ENCODE measurements at regions not wholly inside any gene's neighbourhood (a gene's known extent, or its start where the extent isn't known, plus 50 kb on each side); places are given as distances from the start of the nearest gene placed in this dataset.

DNA sequence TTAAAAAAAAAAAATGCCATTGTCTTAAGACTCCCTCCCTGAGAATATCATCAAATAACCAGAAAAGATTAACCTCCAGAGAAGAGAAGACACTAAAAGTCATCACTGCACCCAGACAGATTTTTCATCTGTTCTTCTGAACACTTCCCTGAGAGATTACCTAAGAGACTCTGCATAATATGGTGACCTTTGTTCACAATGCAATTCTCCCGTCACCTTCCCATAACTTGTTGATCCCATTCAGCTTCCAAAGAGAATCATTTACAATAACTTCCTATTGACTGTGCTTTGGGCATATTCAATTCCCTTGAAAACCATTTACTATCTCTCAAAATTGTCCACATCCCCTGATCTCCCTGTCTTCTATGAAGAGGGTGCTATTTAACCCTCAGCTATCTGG is 85.1 kb upstream of the SMAD1 start:
- TF ChIP-seq POLR2A (IDR thresholded peaks at IDR 0.05) (no peak), CTCF (IDR thresholded peaks at IDR 0.05) (no peak)
- no peaks in the 10 kb centered on the region for H3K36me3 ChIP-seq
- H3K9me3 ChIP-seq: no peaks in the 10 kb centered on the region
- 98% methylated on average over 1 of the region's 1 CpG for WGBS, 2 donors
- DNase-seq: no peak
- no peaks in the 10 kb centered on the region for H3K27me3 ChIP-seq
- no peak overlapping the region for H3K4me3 ChIP-seq (replicated peaks in 1 of 3)
- no peak overlapping the region for H3K27ac ChIP-seq
- intact Hi-C loops (cut with DNase I): no loop called here
- no peaks in the 10 kb centered on the region for H3K4me1 ChIP-seq

DNA sequence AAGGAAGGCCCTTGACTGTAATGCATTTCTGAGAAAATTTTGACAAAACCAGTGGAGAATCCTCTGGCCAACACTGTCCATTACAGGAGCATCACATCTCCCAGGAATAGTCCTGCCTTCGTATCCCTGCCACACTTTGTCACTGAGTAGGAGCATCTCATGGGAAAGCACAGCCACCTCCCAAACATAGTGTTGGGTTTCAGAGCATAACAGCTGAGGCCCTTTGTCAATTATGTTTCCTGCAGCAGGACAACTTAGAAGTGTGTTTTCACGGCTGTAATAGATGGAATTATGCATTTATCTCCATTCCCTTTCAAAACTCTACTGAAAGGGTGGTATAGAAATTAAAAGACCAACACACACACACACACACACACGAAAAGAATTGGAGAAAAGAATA is 91.1 kb upstream of the SMAD1 start:
- Histone ChIP-seq H3K4me1 (no peaks in the 10 kb centered on the region), H3K9me3 (no peaks in the 10 kb centered on the region), H3K4me3 (replicated peaks in 1 of 3) (no peak overlapping the region), H3K27me3 (no peaks in the 10 kb centered on the region), H3K36me3 (no peaks in the 10 kb centered on the region), H3K27ac (no peak overlapping the region)
- 81 to 88% methylated on average over 3 of the region's 3 CpGs for WGBS, 2 donors
- intact Hi-C loops (cut with DNase I): no loop called here
- no peak for TF ChIP-seq CTCF (IDR thresholded peaks at IDR 0.05)
- no peak for TF ChIP-seq POLR2A (IDR thresholded peaks at IDR 0.05)
- DNase-seq: no peak

GRCh38 chr4:145389550-145389949 is 92.1 kb upstream of the SMAD1 start:
- no peaks in the 10 kb centered on the region for H3K4me1 ChIP-seq
- H3K27me3 ChIP-seq: no peaks in the 10 kb centered on the region
- H3K9me3 ChIP-seq: no peaks in the 10 kb centered on the region
- H3K36me3 ChIP-seq: no peaks in the 10 kb centered on the region
- 91 to 94% methylated on average over 4 of the region's 4 CpGs for WGBS, 2 donors
- no peak overlapping the region for H3K27ac ChIP-seq
- no peak overlapping the region for H3K4me3 ChIP-seq (replicated peaks in 1 of 3)
- intact Hi-C loops (cut with DNase I): no loop called here
- DNase-seq: no peak
- no peak for TF ChIP-seq POLR2A (IDR thresholded peaks at IDR 0.05)
- no peak for TF ChIP-seq CTCF (IDR thresholded peaks at IDR 0.05)

DNA sequence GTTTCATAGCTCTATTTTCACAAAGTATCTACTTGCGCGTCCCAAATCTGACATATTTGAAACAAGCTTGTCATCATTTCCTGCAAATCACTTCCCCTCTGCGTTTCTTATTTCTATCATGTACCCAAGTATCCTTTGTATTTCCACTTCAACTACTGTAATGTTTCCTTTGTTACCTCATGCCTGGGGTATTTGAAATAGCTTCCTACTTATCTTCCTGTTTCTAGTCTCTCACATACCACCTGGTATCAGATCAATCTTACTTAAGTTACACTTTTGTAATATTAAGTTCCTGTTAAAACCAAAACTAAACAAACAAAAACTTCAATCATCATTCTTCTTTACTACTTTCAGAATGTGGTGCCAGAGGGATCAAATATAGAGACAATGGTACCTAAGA is 93.6 kb upstream of the SMAD1 start:
- no peaks in the 10 kb centered on the region for H3K4me1 ChIP-seq
- H3K27me3 ChIP-seq: no peaks in the 10 kb centered on the region
- intact Hi-C loops (cut with DNase I): no loop called here
- H3K27ac ChIP-seq: no peak overlapping the region
- no peak overlapping the region for H3K4me3 ChIP-seq (replicated peaks in 1 of 3)
- no peaks in the 10 kb centered on the region for H3K36me3 ChIP-seq
- no peaks in the 10 kb centered on the region for H3K9me3 ChIP-seq
- WGBS, 2 donors: 29 to 53% methylated on average over 3 of the region's 3 CpGs
- TF ChIP-seq POLR2A (IDR thresholded peaks at IDR 0.05): no peak
- no peak for TF ChIP-seq CTCF (IDR thresholded peaks at IDR 0.05)
- no peak for DNase-seq

- TF ChIP-seq CTCF (IDR thresholded peaks at IDR 0.05): no peak
- TF ChIP-seq POLR2A (IDR thresholded peaks at IDR 0.05): no peak
- DNase-seq: no peak
- whole genome bisulfite sequencing, 2 donors: 85 to 86% methylated on average over 3 of the region's 3 CpGs
- Histone ChIP-seq H3K4me1 (no peaks in the 10 kb centered on the region), H3K27me3 (no peaks in the 10 kb centered on the region), H3K4me3 (replicated peaks in 1 of 3) (no peak overlapping the region), H3K9me3 (no peaks in the 10 kb centered on the region), H3K36me3 (no peaks in the 10 kb centered on the region), H3K27ac (no peak overlapping the region)
- intact Hi-C loops (cut with DNase I): no loop called here
Measured at GRCh38 chr4:145387079-145387478, 94.6 kb upstream of the SMAD1 start.
